HCT116 (cell line): ENCODE measurements at regions not wholly inside any gene's neighbourhood (a gene's known extent, or its start where the extent isn't known, plus 50 kb on each side); places are given as distances from the start of the nearest gene placed in this dataset.

Source experiments
- ATAC-seq: fragments of 200-7000 bp; cut with Tn5 transposase; 2 replicates; pipeline ENCODE4 v1.9.1; 2020; ENCODE audit warnings: mild to moderate bottlenecking, moderate library complexity
- BruUV-seq: library from RNA; stranded (reverse); fragments of 400-500 nt; replicated peaks from 2 replicates; lab custom pipeline; 2021; lab: Mats Ljungman, UMichigan
- CTCF ChIA-PET: fragments of 300-600 bp; sonication (Branson Sonifier 250); formaldehyde crosslinking; loops from one replicate; lab custom pipeline; 2021; ENCODE audit warnings: antibody characterized with exemption; lab: Charles Lee
- POLR2A ChIA-PET: fragments of 300-600, 350-600 bp; sonication (Branson Sonifier 250); formaldehyde crosslinking; loops from one replicate; lab custom pipeline; 2021; ENCODE audit warnings: antibody characterized with exemption; lab: Charles Lee
- RAD21 ChIA-PET, 2 experiments: fragments of 300-600 bp; sonication (Branson Sonifier 250); formaldehyde crosslinking; loops; one replicate each; lab custom pipeline; 2023; ENCODE audit warnings: low total read pairs in 2 of 2; ENCODE audit not compliant: uncharacterized antibody in 2 of 2, unreplicated experiment in 2 of 2, low non-redundant PET in 1 of 2; lab: Charles Lee
- DNase-seq: peaks from one replicate; pipeline ENCODE4 v3.0.0-alpha.2; 2010; ENCODE audit warnings: low read depth, low spot score
- H2AFZ ChIP-seq: fragments of 200-600 bp; shearing (Covaris generic), sonication (generic); 2 replicates; pipeline ENCODE4 v1.6.1; 2017; ENCODE audit warnings: low read depth, mixed run types, mixed read lengths, antibody characterized with exemption, low read length; ENCODE audit not compliant: poor library complexity, severe bottlenecking
- H3K27ac ChIP-seq: 2 replicates; pipeline ENCODE4 v1.5.1; 2012; ENCODE audit warnings: low read depth, low read length
- H3K27me3 ChIP-seq: fragments of 200-600 bp; sonication (generic); 2 replicates; pipeline ENCODE4 v1.6.1; 2016; ENCODE audit warnings: mixed run types, low read length, mixed read lengths; ENCODE audit not compliant: insufficient read depth
- H3K36me3 ChIP-seq, 2 experiments: fragments of 200-500 bp in 1 of 2; fragments of 200-600 bp in 1 of 2; sonication (Bioruptor generic) in 1 of 2; sonication (generic) in 1 of 2; 2 replicates each; pipeline versions ENCODE4 v1.5.1 to v1.6.1; 2014 to 2016; ENCODE audit warnings: low read length in 2 of 2, inconsistent platforms in 1 of 2, mixed read lengths in 1 of 2, mixed run types in 1 of 2; ENCODE audit not compliant: insufficient read depth in 2 of 2, control insufficient read depth in 1 of 2
- H3K4me1 ChIP-seq, 2 experiments: fragments of 200-600 bp in 1 of 2; sonication (generic) in 1 of 2; 2 replicates each; pipeline versions ENCODE4 v1.5.1 to v1.6.1; 2012 to 2017; ENCODE audit warnings: low read length in 2 of 2, inconsistent platforms in 1 of 2, mild to moderate bottlenecking in 1 of 2, mixed read lengths in 1 of 2, mixed run types in 1 of 2, moderate library complexity in 1 of 2; ENCODE audit not compliant: insufficient read depth in 2 of 2, control insufficient read depth in 1 of 2
- H3K4me2 ChIP-seq: fragments of 200-600 bp; sonication (generic); 2 replicates; pipeline ENCODE4 v1.6.1; 2017; ENCODE audit warnings: mixed run types, low read length, mixed read lengths
- H3K4me3 ChIP-seq, 2 experiments: fragments of 200-600 bp in 1 of 2; sonication (generic) in 1 of 2; replicated peaks in 1 of 2; 2 replicates each; pipeline ENCODE4 v1.5.1; 2011 to 2016; ENCODE audit warnings: low read length in 2 of 2, control low read depth in 1 of 2, low read depth in 1 of 2, mild to moderate bottlenecking in 1 of 2, mixed read lengths in 1 of 2, mixed run types in 1 of 2
- H3K79me2 ChIP-seq: fragments of 200-600 bp; sonication (generic); 2 replicates; pipeline ENCODE4 v1.6.1; 2017; ENCODE audit warnings: mild to moderate bottlenecking, mixed run types, low read length, moderate library complexity, mixed read lengths; ENCODE audit not compliant: insufficient read depth
- H3K9ac ChIP-seq: fragments of 200-600 bp; sonication (generic); 2 replicates; pipeline ENCODE4 v1.6.1; 2016; ENCODE audit warnings: low read length, mixed read lengths
- H3K9me2 ChIP-seq: fragments of 200-600 bp; sonication (generic), shearing (Covaris generic); 2 replicates; pipeline ENCODE4 v1.6.1; 2017; ENCODE audit warnings: mixed run types, mild to moderate bottlenecking, moderate library complexity; ENCODE audit not compliant: insufficient read depth
- H3K9me3 ChIP-seq, 2 experiments: fragments of 200-500 bp in 1 of 2; fragments of 200-600 bp in 1 of 2; sonication (Bioruptor generic) in 1 of 2; sonication (generic) in 1 of 2; 2 replicates each; pipeline ENCODE4 v1.6.1; 2014 to 2017; ENCODE audit warnings: low read length in 2 of 2, mixed read lengths in 2 of 2, inconsistent platforms in 1 of 2, low read depth in 1 of 2, mild to moderate bottlenecking in 1 of 2, mixed run types in 1 of 2, moderate library complexity in 1 of 2; ENCODE audit not compliant: control insufficient read depth in 1 of 2, insufficient read depth in 1 of 2
- H4K20me1 ChIP-seq: fragments of 200-600 bp; sonication (generic), shearing (Covaris generic); 2 replicates; pipeline ENCODE4 v1.6.1; 2017; ENCODE audit warnings: mixed run types, mild to moderate bottlenecking, moderate library complexity; ENCODE audit not compliant: insufficient read depth
- CEBPB ChIP-seq: IDR thresholded peaks from 2 replicates; pipeline ENCODE4 v1.6.1; 2012; ENCODE audit warnings: low read depth
- EGR1 ChIP-seq: IDR thresholded peaks from 2 replicates; pipeline ENCODE4 v1.6.1; 2012; ENCODE audit warnings: low read depth
- EZH2 ChIP-seq: fragments of 200-600 bp; sonication (generic); IDR thresholded peaks from 2 replicates; pipeline ENCODE4 v1.6.1; 2017; ENCODE audit warnings: antibody characterized with exemption, mixed run types
- FOSL1 ChIP-seq: IDR thresholded peaks from 2 replicates; pipeline ENCODE4 v1.6.1; 2012; ENCODE audit warnings: low read depth
- JUND ChIP-seq: IDR thresholded peaks from 2 replicates; pipeline ENCODE4 v1.6.1; 2012
- POLR2A ChIP-seq: IDR thresholded peaks from 2 replicates; pipeline ENCODE4 v1.7.0; 2011; ENCODE audit warnings: borderline replicate concordance; ENCODE audit not compliant: insufficient read depth, insufficient read length; ENCODE audit errors: extremely low read depth
- POLR2AphosphoS5 ChIP-seq: IDR thresholded peaks from 2 replicates; pipeline ENCODE4 v1.6.1; 2011; ENCODE audit warnings: mild to moderate bottlenecking, low read depth, low read length, moderate library complexity
- SP1 ChIP-seq: IDR thresholded peaks from 2 replicates; pipeline ENCODE4 v1.6.1; 2012; ENCODE audit warnings: low read depth
- SRF ChIP-seq: IDR thresholded peaks from 2 replicates; pipeline ENCODE4 v1.6.1; 2012; ENCODE audit warnings: low read depth
- TCF7L2 ChIP-seq: IDR thresholded peaks from 2 replicates; pipeline ENCODE4 v1.7.0; 2011; ENCODE audit warnings: borderline replicate concordance, inconsistent platforms; ENCODE audit not compliant: insufficient read depth, insufficient read length; ENCODE audit errors: extremely low read depth
- YY1 ChIP-seq: IDR thresholded peaks from 2 replicates; pipeline ENCODE4 v1.6.1; 2011; ENCODE audit warnings: low read length, low read depth, moderate library complexity, mild to moderate bottlenecking; ENCODE audit not compliant: insufficient replicate concordance; ENCODE audit errors: extremely low read depth
- ZFX ChIP-seq: fragments of 450-650 bp; IDR thresholded peaks from 2 replicates; pipeline ENCODE4 v1.6.1; 2017
- ZNF274 ChIP-seq: fragments of 200-500 bp; sonication (Bioruptor generic); IDR thresholded peaks from 2 replicates; pipeline ENCODE4 v1.6.1; 2014; ENCODE audit warnings: mild to moderate bottlenecking, low read depth, low read length, inconsistent platforms
- intact Hi-C: fragments of 100-400 bp; cut with micrococcal nuclease; formaldehyde crosslinking; loops from 2 replicates; pipeline ENCODE4 v1.10.0; 2022
- TF ChIP-seq, protein P1 (sequence below), 3 experiments: fragments of 200-600 bp in 1 of 3; sonication (generic) in 1 of 3; IDR thresholded peaks in 2 of 3; conservative IDR thresholded peaks in 1 of 3; 2 replicates each; pipeline ENCODE4 v1.5.1; 2012 to 2017; ENCODE audit warnings: low read depth in 2 of 3, low read length in 2 of 3, antibody characterized with exemption in 1 of 3, borderline replicate concordance in 1 of 3, control low read depth in 1 of 3, mild to moderate bottlenecking in 1 of 3, mixed read lengths in 1 of 3, mixed run types in 1 of 3, moderate library complexity in 1 of 3; ENCODE audit not compliant: insufficient read depth in 1 of 3
- TF ChIP-seq, protein P2 (sequence below): IDR thresholded peaks from 2 replicates; pipeline ENCODE4 v1.6.1; 2012; ENCODE audit warnings: low read depth
- TF ChIP-seq, protein P3 (sequence below): IDR thresholded peaks from 2 replicates; pipeline ENCODE4 v1.6.1; 2011; ENCODE audit warnings: mild to moderate bottlenecking, low read length, moderate library complexity; ENCODE audit not compliant: insufficient replicate concordance; ENCODE audit errors: extremely low read depth
- TF ChIP-seq, protein P4 (sequence below): IDR thresholded peaks from 2 replicates; pipeline ENCODE4 v1.6.1; 2012
- TF ChIP-seq, protein P5 (sequence below): IDR thresholded peaks from 2 replicates; pipeline ENCODE4 v1.6.1; 2012

DNA sequence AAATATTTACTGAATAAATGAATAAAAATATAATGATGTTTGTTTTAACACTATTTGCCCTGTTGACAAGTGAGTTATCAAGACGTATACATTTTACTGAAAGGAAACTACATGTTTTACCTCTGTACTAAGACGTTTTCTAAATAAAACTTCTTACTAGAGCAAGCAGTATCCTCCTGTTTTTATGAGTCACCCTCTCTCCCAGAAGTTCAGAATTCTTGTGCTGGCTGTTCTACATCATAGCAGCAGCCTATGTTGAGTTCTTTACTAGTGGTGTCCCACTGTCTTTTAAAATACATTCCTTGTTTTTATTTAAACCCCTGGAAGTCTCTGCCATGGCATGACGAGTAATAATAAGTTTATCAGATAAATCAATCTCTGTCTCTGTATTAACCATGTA is 297.4 kb downstream of the CALCRL start:
- ChIA-PET POLR2A (no interaction called here), CTCF (no interaction called here), RAD21 (no interaction called here)
- Histone ChIP-seq H3K4me3 (no peak overlapping the region), H4K20me1 (no peaks in the 10 kb centered on the region), H3K4me1 (no peaks in the 10 kb centered on the region), H2AFZ (no peak overlapping the region), H3K9ac (no peak overlapping the region), H3K4me2 (no peak overlapping the region), H3K9me2 (no peaks in the 10 kb centered on the region), H3K79me2 (no peaks in the 10 kb centered on the region), H3K27me3 (no peaks in the 10 kb centered on the region), H3K9me3 (no peaks in the 10 kb centered on the region), H3K27ac (no peak overlapping the region), H3K36me3 (no peaks in the 10 kb centered on the region)
- no TSS peak for BruUV-seq
- no peak for DNase-seq
- no peak for ATAC-seq
- TF ChIP-seq EZH2 (no peak), POLR2AphosphoS5 (no peak), SP1 (no peak), POLR2A (no peak), EGR1 (no peak), ZNF274 (no peak), CEBPB (no peak), JUND (no peak), ZFX (no peak), SRF (no peak), YY1 (no peak), FOSL1 (no peak), TCF7L2 (no peak)
- TF ChIP-seq, protein P1, sequence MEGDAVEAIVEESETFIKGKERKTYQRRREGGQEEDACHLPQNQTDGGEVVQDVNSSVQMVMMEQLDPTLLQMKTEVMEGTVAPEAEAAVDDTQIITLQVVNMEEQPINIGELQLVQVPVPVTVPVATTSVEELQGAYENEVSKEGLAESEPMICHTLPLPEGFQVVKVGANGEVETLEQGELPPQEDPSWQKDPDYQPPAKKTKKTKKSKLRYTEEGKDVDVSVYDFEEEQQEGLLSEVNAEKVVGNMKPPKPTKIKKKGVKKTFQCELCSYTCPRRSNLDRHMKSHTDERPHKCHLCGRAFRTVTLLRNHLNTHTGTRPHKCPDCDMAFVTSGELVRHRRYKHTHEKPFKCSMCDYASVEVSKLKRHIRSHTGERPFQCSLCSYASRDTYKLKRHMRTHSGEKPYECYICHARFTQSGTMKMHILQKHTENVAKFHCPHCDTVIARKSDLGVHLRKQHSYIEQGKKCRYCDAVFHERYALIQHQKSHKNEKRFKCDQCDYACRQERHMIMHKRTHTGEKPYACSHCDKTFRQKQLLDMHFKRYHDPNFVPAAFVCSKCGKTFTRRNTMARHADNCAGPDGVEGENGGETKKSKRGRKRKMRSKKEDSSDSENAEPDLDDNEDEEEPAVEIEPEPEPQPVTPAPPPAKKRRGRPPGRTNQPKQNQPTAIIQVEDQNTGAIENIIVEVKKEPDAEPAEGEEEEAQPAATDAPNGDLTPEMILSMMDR (IDR thresholded peaks at IDR 0.05 in 2 of 3, conservative IDR thresholded peaks at IDR 0.05 in 1 of 3; ENCODE audit: borderline replicate concordance in 1 of 3, insufficient read depth in 1 of 3, low read depth in 2 of 3, low read length in 2 of 3), result no peak
- TF ChIP-seq, protein P2, sequence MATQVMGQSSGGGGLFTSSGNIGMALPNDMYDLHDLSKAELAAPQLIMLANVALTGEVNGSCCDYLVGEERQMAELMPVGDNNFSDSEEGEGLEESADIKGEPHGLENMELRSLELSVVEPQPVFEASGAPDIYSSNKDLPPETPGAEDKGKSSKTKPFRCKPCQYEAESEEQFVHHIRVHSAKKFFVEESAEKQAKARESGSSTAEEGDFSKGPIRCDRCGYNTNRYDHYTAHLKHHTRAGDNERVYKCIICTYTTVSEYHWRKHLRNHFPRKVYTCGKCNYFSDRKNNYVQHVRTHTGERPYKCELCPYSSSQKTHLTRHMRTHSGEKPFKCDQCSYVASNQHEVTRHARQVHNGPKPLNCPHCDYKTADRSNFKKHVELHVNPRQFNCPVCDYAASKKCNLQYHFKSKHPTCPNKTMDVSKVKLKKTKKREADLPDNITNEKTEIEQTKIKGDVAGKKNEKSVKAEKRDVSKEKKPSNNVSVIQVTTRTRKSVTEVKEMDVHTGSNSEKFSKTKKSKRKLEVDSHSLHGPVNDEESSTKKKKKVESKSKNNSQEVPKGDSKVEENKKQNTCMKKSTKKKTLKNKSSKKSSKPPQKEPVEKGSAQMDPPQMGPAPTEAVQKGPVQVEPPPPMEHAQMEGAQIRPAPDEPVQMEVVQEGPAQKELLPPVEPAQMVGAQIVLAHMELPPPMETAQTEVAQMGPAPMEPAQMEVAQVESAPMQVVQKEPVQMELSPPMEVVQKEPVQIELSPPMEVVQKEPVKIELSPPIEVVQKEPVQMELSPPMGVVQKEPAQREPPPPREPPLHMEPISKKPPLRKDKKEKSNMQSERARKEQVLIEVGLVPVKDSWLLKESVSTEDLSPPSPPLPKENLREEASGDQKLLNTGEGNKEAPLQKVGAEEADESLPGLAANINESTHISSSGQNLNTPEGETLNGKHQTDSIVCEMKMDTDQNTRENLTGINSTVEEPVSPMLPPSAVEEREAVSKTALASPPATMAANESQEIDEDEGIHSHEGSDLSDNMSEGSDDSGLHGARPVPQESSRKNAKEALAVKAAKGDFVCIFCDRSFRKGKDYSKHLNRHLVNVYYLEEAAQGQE, result no peak
- TF ChIP-seq, protein P3, sequence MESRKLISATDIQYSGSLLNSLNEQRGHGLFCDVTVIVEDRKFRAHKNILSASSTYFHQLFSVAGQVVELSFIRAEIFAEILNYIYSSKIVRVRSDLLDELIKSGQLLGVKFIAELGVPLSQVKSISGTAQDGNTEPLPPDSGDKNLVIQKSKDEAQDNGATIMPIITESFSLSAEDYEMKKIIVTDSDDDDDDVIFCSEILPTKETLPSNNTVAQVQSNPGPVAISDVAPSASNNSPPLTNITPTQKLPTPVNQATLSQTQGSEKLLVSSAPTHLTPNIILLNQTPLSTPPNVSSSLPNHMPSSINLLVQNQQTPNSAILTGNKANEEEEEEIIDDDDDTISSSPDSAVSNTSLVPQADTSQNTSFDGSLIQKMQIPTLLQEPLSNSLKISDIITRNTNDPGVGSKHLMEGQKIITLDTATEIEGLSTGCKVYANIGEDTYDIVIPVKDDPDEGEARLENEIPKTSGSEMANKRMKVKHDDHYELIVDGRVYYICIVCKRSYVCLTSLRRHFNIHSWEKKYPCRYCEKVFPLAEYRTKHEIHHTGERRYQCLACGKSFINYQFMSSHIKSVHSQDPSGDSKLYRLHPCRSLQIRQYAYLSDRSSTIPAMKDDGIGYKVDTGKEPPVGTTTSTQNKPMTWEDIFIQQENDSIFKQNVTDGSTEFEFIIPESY, result no peak
- TF ChIP-seq, protein P4, sequence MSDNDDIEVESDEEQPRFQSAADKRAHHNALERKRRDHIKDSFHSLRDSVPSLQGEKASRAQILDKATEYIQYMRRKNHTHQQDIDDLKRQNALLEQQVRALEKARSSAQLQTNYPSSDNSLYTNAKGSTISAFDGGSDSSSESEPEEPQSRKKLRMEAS, result no peak
- TF ChIP-seq, protein P5, sequence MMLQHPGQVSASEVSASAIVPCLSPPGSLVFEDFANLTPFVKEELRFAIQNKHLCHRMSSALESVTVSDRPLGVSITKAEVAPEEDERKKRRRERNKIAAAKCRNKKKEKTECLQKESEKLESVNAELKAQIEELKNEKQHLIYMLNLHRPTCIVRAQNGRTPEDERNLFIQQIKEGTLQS, result no peak
- intact Hi-C loops, result no loop called here
